GM21423 (cell line): ENCODE measurements at regions not wholly inside any gene's neighbourhood (a gene's known extent, or its start where the extent isn't known, plus 50 kb on each side); places are given as distances from the start of the nearest gene placed in this dataset.
"Not testable (repeated sequence)": the region's sequence is repeated elsewhere in the genome, so short reads cannot be mapped to it uniquely, and the experiment has no call there.

Experiments
- ATAC-seq: cut with Tn5 transposase; IDR thresholded peaks from one replicate; pipeline ENCODE4 v1.9.1; 2021; ENCODE audit warnings: mild to moderate bottlenecking, moderate library complexity; ENCODE audit not compliant: unreplicated experiment

GRCh38 chr6:78500299-78501089, 366.9 kb upstream of the IRAK1BP1 start:
- no peak for ATAC-seq

GRCh38 chr6:78502386-78502887, 364.9 kb upstream of the IRAK1BP1 start:
- ATAC-seq = no peak

- ATAC-seq = no peak
Observed at GRCh38 chr6:78505178-78505577, 362.2 kb upstream of the IRAK1BP1 start.

- no peak for ATAC-seq
Observed at GRCh38 chr6:78511009-78511408, 356.3 kb upstream of the IRAK1BP1 start.

GRCh38 chr6:78513856-78514255, 353.5 kb upstream of the IRAK1BP1 start:
- no peak for ATAC-seq

- ATAC-seq = no peak
Observed at GRCh38 chr6:78515271-78515670, 352.1 kb upstream of the IRAK1BP1 start.

GRCh38 chr6:78517399-78517798, 350.0 kb upstream of the IRAK1BP1 start:
- ATAC-seq = no peak

- ATAC-seq = no peak
Observed at GRCh38 chr6:78523622-78524021, 343.7 kb upstream of the IRAK1BP1 start.

- no peak for ATAC-seq
Observed at GRCh38 chr6:78525976-78526375, 341.4 kb upstream of the IRAK1BP1 start.

- no peak for ATAC-seq
Observed at GRCh38 chr6:78526432-78526831, 340.9 kb upstream of the IRAK1BP1 start.

- ATAC-seq = no peak
Observed at GRCh38 chr6:78528926-78529325, 338.4 kb upstream of the IRAK1BP1 start.

GRCh38 chr6:78530208-78530607, 337.1 kb upstream of the IRAK1BP1 start:
- ATAC-seq = no peak

GRCh38 chr6:78533426-78533825, 333.9 kb upstream of the IRAK1BP1 start:
- no peak for ATAC-seq

- no peak for ATAC-seq
Observed at GRCh38 chr6:78533876-78534275, 333.5 kb upstream of the IRAK1BP1 start.

- no peak for ATAC-seq
Observed at GRCh38 chr6:78538002-78538401, 329.3 kb upstream of the IRAK1BP1 start.

GRCh38 chr6:78547636-78548035, 319.7 kb upstream of the IRAK1BP1 start:
- ATAC-seq = not testable (repeated sequence)

- no peak for ATAC-seq
Observed at GRCh38 chr6:78551361-78551760, 316.0 kb upstream of the IRAK1BP1 start.

- ATAC-seq = no peak
Observed at GRCh38 chr6:78552435-78552834, 314.9 kb upstream of the IRAK1BP1 start.

- ATAC-seq = no peak
Observed at GRCh38 chr6:78554341-78554740, 313.0 kb upstream of the IRAK1BP1 start.

GRCh38 chr6:78559056-78559455, 308.3 kb upstream of the IRAK1BP1 start:
- no peak for ATAC-seq

GRCh38 chr6:78561015-78561414, 306.3 kb upstream of the IRAK1BP1 start:
- ATAC-seq = no peak

GRCh38 chr6:78565997-78566396, 301.4 kb upstream of the IRAK1BP1 start:
- ATAC-seq = no peak

- no peak for ATAC-seq
Observed at GRCh38 chr6:78570044-78570443, 297.3 kb upstream of the IRAK1BP1 start.
